Activated T-cell treated with anti-CD3 and anti-CD28 coated beads for 4 hours (primary cell): ENCODE measurements at regions not wholly inside any gene's neighbourhood (a gene's known extent, or its start where the extent isn't known, plus 50 kb on each side); places are given as distances from the start of the nearest gene placed in this dataset.

Experiments used
- DNase-seq: peaks from one replicate; pipeline ENCODE4 v3.0.0-alpha.2; 2020

GRCh38 chr12:45590646-45591045 is 138.9 kb upstream of the ARID2 start:
- no peak for DNase-seq

GRCh38 chr12:45591635-45592034 is 137.9 kb upstream of the ARID2 start:
- no peak for DNase-seq

- DNase-seq, result no peak
Measured at GRCh38 chr12:45596366-45596765, 133.1 kb upstream of the ARID2 start.

GRCh38 chr12:45598336-45598735 is 131.2 kb upstream of the ARID2 start:
- DNase-seq, result no peak

- DNase-seq, result no peak
Measured at GRCh38 chr12:45598761-45599160, 130.7 kb upstream of the ARID2 start.

GRCh38 chr12:45599196-45599595 is 130.3 kb upstream of the ARID2 start:
- no peak for DNase-seq

GRCh38 chr12:45601390-45601789 is 128.1 kb upstream of the ARID2 start:
- no peak for DNase-seq

- DNase-seq, result no peak
Measured at GRCh38 chr12:45601888-45602287, 127.6 kb upstream of the ARID2 start.

- no peak for DNase-seq
Measured at GRCh38 chr12:45605624-45606023, 123.9 kb upstream of the ARID2 start.

- DNase-seq, result no peak
Measured at GRCh38 chr12:45611061-45611460, 118.4 kb upstream of the ARID2 start.

- no peak for DNase-seq
Measured at GRCh38 chr12:45611495-45611894, 118.0 kb upstream of the ARID2 start.

- DNase-seq, result no peak
Measured at GRCh38 chr12:45612044-45612794, 117.3 kb upstream of the ARID2 start.

GRCh38 chr12:45613296-45613695 is 116.2 kb upstream of the ARID2 start:
- DNase-seq, result no peak

GRCh38 chr12:45613855-45614254 is 115.7 kb upstream of the ARID2 start:
- no peak for DNase-seq

- no peak for DNase-seq
Measured at GRCh38 chr12:45615268-45615667, 114.2 kb upstream of the ARID2 start.

- no peak for DNase-seq
Measured at GRCh38 chr12:45619736-45620135, 109.8 kb upstream of the ARID2 start.

- DNase-seq, result no peak
Measured at GRCh38 chr12:45621703-45622102, 107.8 kb upstream of the ARID2 start.

- no peak for DNase-seq
Measured at GRCh38 chr12:45622210-45622937, 107.1 kb upstream of the ARID2 start.

GRCh38 chr12:45623221-45623620 is 106.3 kb upstream of the ARID2 start:
- no peak for DNase-seq

- DNase-seq, result no peak
Measured at GRCh38 chr12:45623940-45624339, 105.6 kb upstream of the ARID2 start.

GRCh38 chr12:45626965-45627364 is 102.5 kb upstream of the ARID2 start:
- DNase-seq, result no peak

GRCh38 chr12:45627407-45628069 is 102.0 kb upstream of the ARID2 start:
- no peak for DNase-seq

GRCh38 chr12:45629292-45629691 is 100.2 kb upstream of the ARID2 start:
- DNase-seq, result no peak

- DNase-seq, result no peak
Measured at GRCh38 chr12:45633733-45634132, 95.8 kb upstream of the ARID2 start.
